ENCODE measurements at regions not wholly inside any gene's neighbourhood (a gene's known extent, or its start where the extent isn't known, plus 50 kb on each side); places are given as distances from the start of the nearest gene placed in this dataset.
"Not testable (repeated sequence)": the region's sequence is repeated elsewhere in the genome, so short reads cannot be mapped to it uniquely, and the experiment has no call there.

DNA sequence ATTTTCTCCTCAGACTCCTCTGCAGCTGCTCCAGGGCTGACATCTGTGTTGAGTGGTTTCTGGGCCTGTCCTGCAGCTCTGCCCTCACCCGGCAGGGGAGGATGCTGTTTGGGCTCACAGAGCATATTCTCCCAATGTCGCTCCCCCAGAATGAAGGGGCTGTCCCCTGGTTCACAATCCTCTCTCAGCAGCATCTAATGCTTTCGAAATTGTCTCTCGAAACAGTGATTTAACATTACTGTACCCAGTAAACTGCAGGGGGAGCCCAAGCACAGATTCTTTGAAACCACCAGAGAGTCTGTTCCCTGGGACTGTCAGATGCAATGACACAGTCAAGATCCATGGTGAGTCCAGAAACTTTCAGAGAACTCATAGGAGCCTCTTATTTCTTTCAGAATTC, 1135.2 kb downstream of the TMEM121 start:
- H3K4me1 ChIP-seq (ENCODE audit: control insufficient read depth, insufficient read depth, low read length); H3K27me3 ChIP-seq (ENCODE audit: control insufficient read depth, insufficient read depth, low read length); H3K36me3 ChIP-seq (ENCODE audit: control insufficient read depth, insufficient read depth, low read length); H3K4me3 ChIP-seq (ENCODE audit: low read length); H3K9ac ChIP-seq (ENCODE audit: low read length); H3K9me3 ChIP-seq (ENCODE audit: control insufficient read depth, low read length): not testable (repeated sequence)

DNA sequence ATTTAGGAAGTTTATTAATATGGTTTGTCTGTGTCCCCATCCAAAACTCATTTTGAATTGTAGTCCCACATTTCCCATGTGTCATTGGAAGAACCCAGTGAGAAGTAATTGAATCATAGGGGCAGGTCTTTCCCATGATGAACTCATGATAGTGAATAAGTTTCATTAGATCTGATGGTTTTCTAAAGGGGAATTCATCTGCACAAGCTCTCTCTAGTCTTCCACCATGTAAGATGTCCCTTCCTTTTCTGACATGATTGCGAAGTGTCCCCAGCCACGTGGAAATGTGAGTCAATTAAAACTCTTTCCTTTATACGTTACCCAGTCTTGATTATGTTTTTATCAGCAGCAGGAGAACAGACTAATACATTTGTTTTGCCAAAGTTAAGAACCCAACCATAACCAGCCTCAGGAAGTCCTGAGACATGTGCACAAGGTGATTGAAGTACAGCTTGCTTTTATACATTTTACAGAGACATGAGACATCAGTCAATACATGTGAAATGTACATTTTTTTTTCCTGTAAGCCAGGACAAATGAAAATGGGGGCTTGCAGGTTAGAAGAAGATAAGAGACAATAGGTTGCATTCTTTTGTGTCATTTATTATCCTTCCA, 1136.7 kb downstream of the TMEM121 start:
- Histone ChIP-seq H3K36me3 (ENCODE audit: control insufficient read depth, insufficient read depth, low read length) (no peaks in the 10 kb centered on the region), H3K9ac (ENCODE audit: low read length) (no peak overlapping the region), H3K4me1 (ENCODE audit: control insufficient read depth, insufficient read depth, low read length) (no peaks in the 10 kb centered on the region), H3K27me3 (ENCODE audit: control insufficient read depth, insufficient read depth, low read length) (no peaks in the 10 kb centered on the region), H3K4me3 (ENCODE audit: low read length) (no peak overlapping the region), H3K9me3 (ENCODE audit: control insufficient read depth, low read length) (no peaks in the 10 kb centered on the region)

DNA sequence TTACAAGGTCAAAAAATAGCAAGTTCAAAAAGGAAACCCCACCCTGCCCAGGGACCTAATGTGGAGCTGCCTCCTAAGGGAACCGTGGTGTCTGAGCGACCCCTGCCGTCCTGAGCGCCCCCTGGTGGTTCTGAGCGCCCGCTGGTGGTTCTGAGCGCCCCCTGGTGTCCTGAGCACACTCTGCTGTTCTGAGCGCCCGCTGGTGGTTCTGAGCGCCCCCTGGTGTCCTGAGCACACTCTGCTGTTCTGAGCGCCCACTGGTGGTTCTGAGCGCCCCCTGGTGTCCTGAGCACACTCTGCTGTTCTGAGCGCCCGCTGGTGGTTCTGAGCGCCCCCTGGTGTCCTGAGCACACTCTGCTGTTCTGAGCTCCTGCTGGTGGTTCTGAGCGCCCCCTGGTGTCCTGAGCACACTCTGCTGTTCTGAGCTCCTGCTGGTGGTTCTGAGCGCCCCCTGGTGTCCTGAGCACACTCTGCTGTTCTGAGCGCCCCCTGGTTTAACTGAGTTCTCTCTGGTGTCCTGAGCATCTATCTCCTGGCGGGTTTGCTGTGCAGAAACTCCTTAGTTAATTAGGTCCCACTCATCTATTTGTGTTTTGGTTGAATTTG, 1137.5 kb downstream of the TMEM121 start:
- H3K27me3 ChIP-seq (ENCODE audit: control insufficient read depth, insufficient read depth, low read length); H3K36me3 ChIP-seq (ENCODE audit: control insufficient read depth, insufficient read depth, low read length); H3K9me3 ChIP-seq (ENCODE audit: control insufficient read depth, low read length); H3K4me3 ChIP-seq (ENCODE audit: low read length); H3K9ac ChIP-seq (ENCODE audit: low read length); H3K4me1 ChIP-seq (ENCODE audit: control insufficient read depth, insufficient read depth, low read length): not testable (repeated sequence)

DNA sequence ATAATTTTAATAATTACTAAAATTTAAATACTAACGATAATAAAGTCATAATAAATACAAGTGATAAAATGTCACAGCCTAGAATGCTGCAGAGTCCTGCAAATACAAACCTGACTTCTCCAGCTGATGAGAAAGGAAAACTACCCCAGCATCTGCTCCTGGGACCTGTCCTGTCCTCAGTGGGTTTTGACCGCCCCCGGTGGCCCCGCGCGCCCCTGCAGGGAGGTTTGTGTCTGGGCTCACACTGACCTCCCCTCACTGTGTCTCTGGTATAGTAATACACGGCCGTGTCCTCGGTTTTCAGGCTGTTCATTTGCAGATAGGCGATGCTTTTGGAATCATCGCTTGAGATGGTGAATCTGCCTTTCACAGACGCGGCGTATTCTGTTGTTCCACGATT, 1139.4 kb downstream of the TMEM121 start:
- Histone ChIP-seq H3K9me3 (ENCODE audit: control insufficient read depth, low read length) (no peaks in the 10 kb centered on the region), H3K27me3 (ENCODE audit: control insufficient read depth, insufficient read depth, low read length) (no peaks in the 10 kb centered on the region), H3K9ac (ENCODE audit: low read length) (no peak overlapping the region), H3K36me3 (ENCODE audit: control insufficient read depth, insufficient read depth, low read length) (no peaks in the 10 kb centered on the region), H3K4me1 (ENCODE audit: control insufficient read depth, insufficient read depth, low read length) (no peaks in the 10 kb centered on the region), H3K4me3 (ENCODE audit: low read length) (no peak overlapping the region)

DNA sequence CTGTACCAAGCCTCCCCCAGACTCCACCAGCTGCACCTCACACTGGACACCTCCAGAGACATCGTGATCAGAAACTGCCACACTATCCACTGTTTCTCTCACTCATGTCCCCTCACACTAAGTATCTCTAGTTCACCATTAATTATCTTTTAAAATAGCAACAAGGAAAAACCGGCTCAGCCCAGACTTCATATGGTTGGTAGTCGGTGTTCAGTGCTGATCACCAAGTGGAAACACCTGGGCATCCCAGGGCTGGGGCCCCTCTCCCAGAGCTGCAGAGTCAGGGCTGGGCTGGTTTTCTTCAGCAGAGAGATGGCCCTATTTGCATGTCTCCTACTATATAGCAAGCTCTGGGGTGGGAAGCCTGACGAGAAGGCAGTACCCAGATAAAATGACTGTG, 1140.0 kb downstream of the TMEM121 start:
- no peaks in the 10 kb centered on the region for H3K27me3 ChIP-seq (ENCODE audit: control insufficient read depth, insufficient read depth, low read length)
- H3K9me3 ChIP-seq (ENCODE audit: control insufficient read depth, low read length), result no peaks in the 10 kb centered on the region
- no peak overlapping the region for H3K9ac ChIP-seq (ENCODE audit: low read length)
- no peaks in the 10 kb centered on the region for H3K36me3 ChIP-seq (ENCODE audit: control insufficient read depth, insufficient read depth, low read length)
- H3K4me3 ChIP-seq (ENCODE audit: low read length), result no peak overlapping the region
- no peaks in the 10 kb centered on the region for H3K4me1 ChIP-seq (ENCODE audit: control insufficient read depth, insufficient read depth, low read length)

DNA sequence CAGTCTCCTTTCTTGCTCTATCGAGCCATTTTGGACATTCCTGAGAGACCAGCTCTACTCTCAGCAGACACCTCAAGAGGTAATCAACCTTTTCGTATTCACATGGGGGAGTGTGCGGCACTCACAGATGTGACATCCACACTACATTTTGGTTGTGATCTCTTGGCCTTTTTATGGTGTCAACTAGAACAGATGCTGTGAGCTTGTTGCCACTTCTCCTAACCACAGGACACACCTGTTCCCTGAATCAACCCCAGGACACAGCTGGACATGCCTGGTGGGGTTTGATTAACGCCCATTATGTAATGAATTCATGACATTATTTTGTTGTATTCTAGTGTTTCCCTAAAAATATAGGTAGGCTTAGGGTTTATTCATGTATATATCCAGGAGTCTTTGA, 1143.6 kb downstream of the TMEM121 start:
- no peaks in the 10 kb centered on the region for H3K4me1 ChIP-seq (ENCODE audit: control insufficient read depth, insufficient read depth, low read length)
- H3K4me3 ChIP-seq (ENCODE audit: low read length), result no peak overlapping the region
- H3K36me3 ChIP-seq (ENCODE audit: control insufficient read depth, insufficient read depth, low read length), result no peaks in the 10 kb centered on the region
- H3K9me3 ChIP-seq (ENCODE audit: control insufficient read depth, low read length), result no peaks in the 10 kb centered on the region
- H3K9ac ChIP-seq (ENCODE audit: low read length), result no peak overlapping the region
- no peaks in the 10 kb centered on the region for H3K27me3 ChIP-seq (ENCODE audit: control insufficient read depth, insufficient read depth, low read length)

DNA sequence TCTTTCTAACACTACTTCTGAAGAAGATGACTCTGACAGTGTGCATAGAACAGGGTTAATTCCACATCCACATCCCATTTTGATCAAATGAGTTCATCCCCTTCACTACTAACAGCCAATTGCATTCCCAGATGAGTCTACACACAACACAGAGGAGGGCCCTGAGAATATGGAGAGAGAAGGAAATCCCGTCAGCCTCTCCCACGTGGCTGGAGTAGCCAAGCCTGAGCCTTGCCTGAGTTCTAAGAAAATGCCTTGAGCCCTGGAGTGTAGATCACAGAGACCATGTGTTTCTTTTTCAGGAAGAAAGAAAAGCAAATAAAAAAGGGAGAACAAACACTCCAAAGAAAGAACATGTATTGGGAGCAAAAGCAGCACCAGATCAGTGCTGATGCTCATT, 1147.7 kb downstream of the TMEM121 start:
- not testable (repeated sequence) for H3K4me3 ChIP-seq (ENCODE audit: low read length); H3K4me1 ChIP-seq (ENCODE audit: control insufficient read depth, insufficient read depth, low read length); H3K9me3 ChIP-seq (ENCODE audit: control insufficient read depth, low read length); H3K36me3 ChIP-seq (ENCODE audit: control insufficient read depth, insufficient read depth, low read length); H3K27me3 ChIP-seq (ENCODE audit: control insufficient read depth, insufficient read depth, low read length); H3K9ac ChIP-seq (ENCODE audit: low read length)

DNA sequence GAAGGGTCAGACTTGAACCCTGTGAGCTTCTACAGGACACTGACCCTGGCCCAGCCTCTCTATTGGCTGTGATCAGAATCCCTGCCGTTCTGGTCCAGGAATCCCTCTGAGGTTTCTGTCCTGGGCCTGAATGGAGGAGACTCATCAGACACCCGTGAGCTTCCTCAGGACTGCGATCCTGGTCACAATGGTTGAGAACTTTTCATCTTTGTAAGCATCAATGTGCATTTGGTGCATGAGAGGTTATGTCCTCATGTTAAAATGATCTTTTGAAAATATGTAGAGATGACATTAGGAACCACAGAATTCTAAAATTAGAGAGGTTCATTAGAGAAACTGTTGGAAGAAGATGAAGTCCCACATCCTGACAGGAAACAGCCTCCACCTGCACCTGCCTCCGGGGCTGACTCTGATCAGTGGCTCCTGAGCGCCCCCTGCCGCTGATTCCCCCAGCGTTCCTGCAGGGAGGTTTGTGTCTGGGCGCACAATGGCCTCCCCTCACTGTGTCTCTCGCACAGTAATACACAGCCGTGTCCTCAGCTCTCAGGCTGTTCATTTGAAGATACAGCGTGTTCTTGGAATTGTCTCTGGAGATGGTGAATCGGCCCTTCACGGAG, 1148.2 kb downstream of the TMEM121 start:
- H3K27me3 ChIP-seq (ENCODE audit: control insufficient read depth, insufficient read depth, low read length); H3K9ac ChIP-seq (ENCODE audit: low read length); H3K9me3 ChIP-seq (ENCODE audit: control insufficient read depth, low read length); H3K36me3 ChIP-seq (ENCODE audit: control insufficient read depth, insufficient read depth, low read length); H3K4me1 ChIP-seq (ENCODE audit: control insufficient read depth, insufficient read depth, low read length); H3K4me3 ChIP-seq (ENCODE audit: low read length): not testable (repeated sequence)

DNA sequence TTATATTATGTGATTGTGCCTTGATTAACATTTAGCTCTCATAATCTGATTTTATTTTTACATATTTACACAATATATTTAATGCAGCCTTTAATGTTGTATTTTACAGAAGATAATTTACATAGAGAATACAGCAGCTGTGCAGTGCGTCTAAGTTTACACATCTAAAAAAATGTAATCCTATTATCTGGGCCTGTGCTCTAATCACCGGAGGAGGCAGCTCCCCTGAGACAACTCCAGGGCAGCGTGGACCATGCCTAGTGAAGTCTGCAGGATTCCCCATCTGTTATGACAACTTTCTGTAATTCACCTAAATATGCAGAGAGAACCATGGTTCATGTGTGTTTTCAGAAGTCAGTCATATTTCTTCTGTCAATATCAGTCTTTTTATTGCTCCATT, 1149.3 kb downstream of the TMEM121 start:
- H3K36me3 ChIP-seq (ENCODE audit: control insufficient read depth, insufficient read depth, low read length); H3K4me1 ChIP-seq (ENCODE audit: control insufficient read depth, insufficient read depth, low read length); H3K4me3 ChIP-seq (ENCODE audit: low read length); H3K27me3 ChIP-seq (ENCODE audit: control insufficient read depth, insufficient read depth, low read length); H3K9me3 ChIP-seq (ENCODE audit: control insufficient read depth, low read length); H3K9ac ChIP-seq (ENCODE audit: low read length): not testable (repeated sequence)

DNA sequence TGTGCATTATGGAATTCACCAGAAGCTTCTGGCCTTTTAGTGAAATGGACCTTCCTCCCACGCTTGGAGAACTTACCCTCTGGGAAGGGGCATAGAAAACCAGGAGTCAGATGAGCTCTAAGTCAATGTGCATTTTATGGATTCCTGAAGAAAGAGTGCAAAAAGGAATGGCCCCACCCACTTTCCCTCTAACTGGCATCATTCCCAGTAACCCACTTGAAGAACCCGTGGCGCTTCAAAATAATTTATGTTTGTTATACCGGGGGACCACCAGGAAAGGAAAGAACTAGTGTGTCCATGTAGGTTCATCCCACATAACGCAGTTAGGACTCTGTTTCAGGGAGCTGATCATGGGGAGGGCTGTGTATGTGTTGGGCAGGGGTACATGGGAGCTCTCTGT, 1153.4 kb downstream of the TMEM121 start:
- Histone ChIP-seq H3K4me3 (ENCODE audit: low read length) (no peak overlapping the region), H3K9me3 (ENCODE audit: control insufficient read depth, low read length) (no peaks in the 10 kb centered on the region), H3K4me1 (ENCODE audit: control insufficient read depth, insufficient read depth, low read length) (no peaks in the 10 kb centered on the region), H3K36me3 (ENCODE audit: control insufficient read depth, insufficient read depth, low read length) (no peaks in the 10 kb centered on the region), H3K27me3 (ENCODE audit: control insufficient read depth, insufficient read depth, low read length) (peaks cover 7% of the 10 kb centered on the region), H3K9ac (ENCODE audit: low read length) (no peak overlapping the region)

DNA sequence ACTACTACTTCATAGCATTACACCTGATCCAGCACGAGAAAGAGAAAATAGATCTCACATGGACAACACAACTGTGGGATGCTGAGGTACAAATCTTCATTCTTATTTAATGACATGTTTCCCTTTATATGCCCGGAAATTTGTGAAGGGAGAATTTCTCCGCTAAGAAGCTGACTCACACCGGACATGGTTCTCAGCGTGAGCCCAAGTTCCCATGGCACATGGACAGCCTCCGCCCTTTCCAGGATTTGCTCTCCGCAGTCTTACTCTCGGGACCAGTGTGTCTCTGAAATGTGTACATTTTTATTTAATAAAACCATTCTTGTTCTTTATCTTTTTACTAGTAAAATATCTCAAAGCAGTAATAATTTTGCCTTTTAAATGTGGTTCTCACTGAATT, 1154.8 kb downstream of the TMEM121 start:
- Histone ChIP-seq H3K9ac (ENCODE audit: low read length) (no peak overlapping the region), H3K27me3 (ENCODE audit: control insufficient read depth, insufficient read depth, low read length) (peaks cover 7% of the 10 kb centered on the region), H3K4me1 (ENCODE audit: control insufficient read depth, insufficient read depth, low read length) (no peaks in the 10 kb centered on the region), H3K36me3 (ENCODE audit: control insufficient read depth, insufficient read depth, low read length) (no peaks in the 10 kb centered on the region), H3K4me3 (ENCODE audit: low read length) (no peak overlapping the region), H3K9me3 (ENCODE audit: control insufficient read depth, low read length) (no peaks in the 10 kb centered on the region)

DNA sequence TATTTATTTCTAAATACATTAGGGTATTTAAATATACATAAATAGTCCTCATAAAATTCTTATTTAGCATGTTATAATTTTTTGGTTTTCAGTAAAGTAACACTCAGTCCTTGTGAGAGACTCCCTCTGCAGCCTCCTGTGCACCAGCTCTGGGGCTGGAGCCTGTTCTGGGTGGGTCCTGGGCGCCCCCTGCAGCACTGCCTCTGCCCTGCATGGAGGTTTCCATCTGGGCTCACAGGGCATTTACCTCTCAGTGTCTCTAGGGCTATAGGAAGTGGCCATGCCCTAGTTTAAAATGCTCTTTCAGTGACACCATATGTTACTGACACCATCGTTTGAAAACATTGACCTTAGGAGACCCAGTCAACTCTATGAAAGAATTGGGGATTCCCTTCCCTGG, 1155.2 kb downstream of the TMEM121 start:
- Histone ChIP-seq H3K27me3 (ENCODE audit: control insufficient read depth, insufficient read depth, low read length) (peaks cover 7% of the 10 kb centered on the region), H3K4me1 (ENCODE audit: control insufficient read depth, insufficient read depth, low read length) (no peaks in the 10 kb centered on the region), H3K4me3 (ENCODE audit: low read length) (no peak overlapping the region), H3K9ac (ENCODE audit: low read length) (no peak overlapping the region), H3K36me3 (ENCODE audit: control insufficient read depth, insufficient read depth, low read length) (no peaks in the 10 kb centered on the region), H3K9me3 (ENCODE audit: control insufficient read depth, low read length) (no peaks in the 10 kb centered on the region)

DNA sequence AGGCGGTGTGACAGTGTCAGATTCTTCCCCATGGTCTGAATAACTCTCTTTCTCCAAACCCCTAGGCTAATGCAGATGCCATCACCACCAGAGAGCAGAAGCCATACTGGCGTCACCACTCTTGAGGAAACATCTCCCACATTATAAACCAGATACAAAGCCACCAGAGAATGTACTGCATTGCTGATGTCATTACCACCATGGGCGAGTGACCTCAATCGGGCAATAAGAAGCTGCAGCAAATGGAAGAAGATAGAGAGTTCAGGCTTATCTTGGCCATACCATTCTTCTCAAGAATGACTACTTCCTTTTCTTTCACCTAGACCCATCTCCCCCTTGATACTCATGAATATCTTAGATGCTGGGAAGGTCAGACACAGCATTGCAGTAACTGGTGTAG, 1157.2 kb downstream of the TMEM121 start:
- H3K9ac ChIP-seq (ENCODE audit: low read length), result no peak overlapping the region
- H3K9me3 ChIP-seq (ENCODE audit: control insufficient read depth, low read length), result no peaks in the 10 kb centered on the region
- H3K36me3 ChIP-seq (ENCODE audit: control insufficient read depth, insufficient read depth, low read length), result no peaks in the 10 kb centered on the region
- no peak overlapping the region for H3K4me3 ChIP-seq (ENCODE audit: low read length)
- H3K4me1 ChIP-seq (ENCODE audit: control insufficient read depth, insufficient read depth, low read length), result no peaks in the 10 kb centered on the region
- H3K27me3 ChIP-seq (ENCODE audit: control insufficient read depth, insufficient read depth, low read length), result peaks cover 7% of the 10 kb centered on the region
